A549 (cell line): ENCODE measurements at regions not wholly inside any gene's neighbourhood (a gene's known extent, or its start where the extent isn't known, plus 50 kb on each side); places are given as distances from the start of the nearest gene placed in this dataset.

ENCODE experiments used
- ATAC-seq, 2 experiments: fragments of 200-7000 bp in 1 of 2; fragments of >200 bp in 1 of 2; cut with Nextera tagmentation in 1 of 2; cut with Tn5 transposase in 1 of 2; 3 replicates each; pipeline versions ENCODE4 v1.8.0 to v1.9.1; 2018 to 2020; ENCODE audit warnings: mild to moderate bottlenecking in 1 of 2, moderate library complexity in 1 of 2
- CTCF ChIA-PET: fragments of 300-600 bp; sonication (Branson Sonifier 250); formaldehyde crosslinking; extraction: SDS; loops from one replicate; lab custom pipeline; 2021; ENCODE audit warnings: antibody characterized with exemption, inconsistent platforms; lab: Yijun Ruan, JAX
- POLR2A ChIA-PET: fragments of 350-600 bp; formaldehyde crosslinking; extraction: SDS; loops from one replicate; lab custom pipeline; 2021; ENCODE audit warnings: antibody characterized with exemption, inconsistent platforms; lab: Yijun Ruan, JAX
- DNase-seq, 2 experiments: peaks; one replicate each; pipeline versions ENCODE4 v3.0.0 to v3.0.0-alpha.2; 2011 to 2016; ENCODE audit warnings: low read depth in 1 of 2, low spot score in 1 of 2
- FAIRE-seq: peaks from 2 replicates; lab custom pipeline; 2011; peaks lifted over from hg19 to GRCh38; lab: Jason Lieb, UNC
- H3K27ac ChIP-seq, 2 experiments: fragments of >200 bp; sonication (Bioruptor Twin); formaldehyde crosslinking; 3 replicates each; pipeline ENCODE4 v1.5.1; 2016 to 2017
- H3K4me1 ChIP-seq: fragments of >200 bp; sonication (Bioruptor Twin); formaldehyde crosslinking; 3 replicates; pipeline ENCODE4 v1.6.1; 2016
- H3K4me2 ChIP-seq: fragments of >200 bp; sonication (Bioruptor Twin); formaldehyde crosslinking; 3 replicates; pipeline ENCODE4 v1.6.1; 2016
- H3K4me3 ChIP-seq: fragments of >200 bp; sonication (Bioruptor Twin); formaldehyde crosslinking; 3 replicates; pipeline ENCODE4 v1.5.1; 2016
- H3K9me3 ChIP-seq: fragments of >200 bp; sonication (Bioruptor Twin); formaldehyde crosslinking; 3 replicates; pipeline ENCODE4 v1.6.1; 2016
- ATOH8 ChIP-seq: fragments of 250-450 bp; sonication (Bioruptor Pico); IDR thresholded peaks from 2 replicates; pipeline ENCODE4 v1.5.0; 2020; ENCODE audit warnings: low read depth, mild to moderate bottlenecking, moderate library complexity
- CEBPB ChIP-seq, 2 experiments: fragments of >200 bp in 1 of 2; sonication (Bioruptor Twin) in 1 of 2; formaldehyde crosslinking in 1 of 2; IDR thresholded peaks; 2 replicates each; pipeline ENCODE4 v1.6.1; 2012 to 2016
- CHD2 ChIP-seq: fragments of 150-350 bp; IDR thresholded peaks from 2 replicates; pipeline ENCODE4 v1.6.1; 2014; ENCODE audit warnings: low read length; ENCODE audit not compliant: partially characterized antibody
- E2F6 ChIP-seq: IDR thresholded peaks from 2 replicates; pipeline ENCODE4 v1.6.1; 2012; ENCODE audit warnings: low read depth, borderline replicate concordance
- ELK1 ChIP-seq: fragments of 150-350 bp; IDR thresholded peaks from 2 replicates; pipeline ENCODE4 v1.6.1; 2014; ENCODE audit warnings: low read depth, mild to moderate bottlenecking, low read length
- EP300 ChIP-seq, 2 experiments: fragments of >200 bp; sonication (Bioruptor Twin); formaldehyde crosslinking; IDR thresholded peaks; 2 replicates in 1 of 2; 3 replicates in 1 of 2; pipeline ENCODE4 v1.6.1; 2016 to 2017
- FOSB ChIP-seq: fragments of 250-450 bp; sonication (Bioruptor Pico); IDR thresholded peaks from 2 replicates; pipeline ENCODE4 v1.5.0; 2020; ENCODE audit warnings: mild to moderate bottlenecking, moderate library complexity
- FOSL2 ChIP-seq, 2 experiments: fragments of 450-650 bp in 1 of 2; fragments of >200 bp in 1 of 2; sonication (Bioruptor Twin) in 1 of 2; formaldehyde crosslinking; IDR thresholded peaks; 2 replicates each; pipeline versions ENCODE4 v1.5.0 to v1.6.1; 2016 to 2020; ENCODE audit warnings: mild to moderate bottlenecking in 1 of 2, moderate library complexity in 1 of 2
- GATA3 ChIP-seq: IDR thresholded peaks from 2 replicates; pipeline ENCODE4 v1.6.1; 2012; ENCODE audit warnings: borderline replicate concordance
- HDAC2 ChIP-seq: fragments of 200-600 bp; sonication (generic); IDR thresholded peaks from 2 replicates; pipeline ENCODE4 v1.6.1; 2016
- HOXA7 ChIP-seq: fragments of 250-450 bp; sonication (Bioruptor Pico); IDR thresholded peaks from 2 replicates; pipeline ENCODE4 v1.5.0; 2020; ENCODE audit warnings: mild to moderate bottlenecking, moderate library complexity
- MAX ChIP-seq: IDR thresholded peaks from 2 replicates; pipeline ENCODE4 v1.6.1; 2012
- MAZ ChIP-seq: fragments of 150-350 bp; IDR thresholded peaks from 2 replicates; pipeline ENCODE4 v1.6.1; 2014; ENCODE audit warnings: antibody characterized with exemption, low read depth, low read length, borderline replicate concordance
- PBX3 ChIP-seq: IDR thresholded peaks from 2 replicates; pipeline ENCODE4 v1.6.1; 2012
- RARB ChIP-seq: fragments of 250-450 bp; sonication (Bioruptor Pico); IDR thresholded peaks from 2 replicates; pipeline ENCODE4 v1.8.0; 2021; ENCODE audit warnings: mild to moderate bottlenecking, moderate library complexity
- RCOR1 ChIP-seq: fragments of 150-350 bp; IDR thresholded peaks from 2 replicates; pipeline ENCODE4 v1.6.1; 2014; ENCODE audit warnings: antibody characterized with exemption, low read length, low read depth
- RFX5 ChIP-seq: fragments of 450-650 bp; IDR thresholded peaks from 2 replicates; pipeline ENCODE4 v1.7.1; 2014; ENCODE audit warnings: antibody characterized with exemption, mild to moderate bottlenecking, moderate library complexity
- ZNF302 ChIP-seq: fragments of 250-450 bp; sonication (Bioruptor Pico); IDR thresholded peaks from 2 replicates; pipeline ENCODE4 v1.9.0; 2021; ENCODE audit warnings: inconsistent platforms, mild to moderate bottlenecking, moderate library complexity
- WGBS: methylation state at CpG from one replicate; pipeline ENCODE4 v1.1.6; 2017; ENCODE audit errors: missing lambda C conversion rate; 5-methylcytosine and 5-hydroxymethylcytosine counted together

- ATAC-seq: no peak
- WGBS: 81% methylated on average over 2 of the region's 2 CpGs
- no peak for FAIRE-seq
These were observed 108.2 kb downstream of the EOMES start for GRCh38 chr3:27613846-27614500.

GRCh38 chr3:27610800-27611525 is 111.2 kb downstream of the EOMES start:
- H3K4me1 ChIP-seq: peaks cover 18% of the 10 kb centered on the region
- H3K9me3 ChIP-seq: peaks cover 14% of the 10 kb centered on the region
- H3K4me3 ChIP-seq: no peak overlapping the region
- TF ChIP-seq HDAC2 (no peak), E2F6 (no peak)
- DNase-seq (no peak), ATAC-seq (no peak), FAIRE-seq (no peak)
- WGBS: 79% methylated on average over 8 of the region's 8 CpGs
- H3K4me2 ChIP-seq: no peak overlapping the region
- POLR2A ChIA-PET: no interaction called here
- no peak overlapping the region for H3K27ac ChIP-seq
- CTCF ChIA-PET: interaction anchor here (1.0 kb wide), 1 partner anchor 15 kb away, joined by 3 read pairs; no protein-coding TSS in a partner anchor

More at GRCh38 chr3:27613846-27614500, 108.2 kb downstream of the EOMES start:
- Histone ChIP-seq H3K9me3 (peaks cover 14% of the 10 kb centered on the region), H3K27ac (no peak overlapping the region), H3K4me2 (no peak overlapping the region), H3K4me3 (no peak overlapping the region), H3K4me1 (peaks cover 12% of the 10 kb centered on the region)
- POLR2A ChIA-PET: no interaction called here
- TF ChIP-seq FOSL2 (IDR thresholded peaks at IDR 0.05) (no peak), FOSL2 (CRISPR knock-in tag; IDR thresholded peaks at IDR 0.05) (peak; percentile 32; the same call in 1 of the 2 replicates), CHD2 (no peak)
- CTCF ChIA-PET: no interaction called here
- DNase-seq: no peak

- DNase-seq (peak in 1 of 2 experiments; percentile 61), ATAC-seq (peak; percentile 54 to 80; a peak in 4 of 6 replicates)
- Histone ChIP-seq H3K27ac (peak overlapping the region; percentile 3 to 72; a peak in 4 of 6 replicates), H3K4me1 (peaks cover 18% of the 10 kb centered on the region), H3K4me2 (peak overlapping the region; percentile 32), H3K9me3 (no peaks in the 10 kb centered on the region), H3K4me3 (no peak overlapping the region)
- ChIA-PET CTCF (interaction anchor here (0.8 to 1.4 kb wide), 2 partner anchors 29 to 83 kb away, joined by 3 to 4 read pairs; no protein-coding TSS in a partner anchor), POLR2A (no interaction called here)
- 45% methylated on average over 1 of the region's 1 CpG for WGBS
- TF ChIP-seq PBX3 (no peak), FOSB (CRISPR knock-in tag) (no peak), E2F6 (no peak), HOXA7 (CRISPR knock-in tag) (no peak), RARB (CRISPR knock-in tag) (no peak), FOSL2 (IDR thresholded peaks at IDR 0.05) (no peak), FOSL2 (CRISPR knock-in tag; IDR thresholded peaks at IDR 0.05) (0 out of 2 replicates have a peak, but pooled peaks have one; percentile 10), CEBPB (IDR thresholded peaks at IDR 0.05) (peak in 1 of 2 experiments; percentile 52; a peak in 2 of 4 replicates), MAZ (no peak), RCOR1 (no peak), EP300 (IDR thresholded peaks at IDR 0.05) (peak in 1 of 2 experiments; percentile 39; a peak in 1 of 5 replicates), RFX5 (no peak), ZNF302 (CRISPR knock-in tag) (no peak), GATA3 (peak; percentile 56; the same call in 1 of the 2 replicates), ELK1 (no peak), ATOH8 (CRISPR knock-in tag) (no peak), MAX (no peak)
- TF ChIP-seq, all 56 proteins: peak for 4
- FAIRE-seq: no peak
These were observed 114.8 kb downstream of the EOMES start for GRCh38 chr3:27607370-27607769.
